GM19351 (cell line): ENCODE measurements at regions not wholly inside any gene's neighbourhood (a gene's known extent, or its start where the extent isn't known, plus 50 kb on each side); places are given as distances from the start of the nearest gene placed in this dataset.
"Not testable (repeated sequence)": the region's sequence is repeated elsewhere in the genome, so short reads cannot be mapped to it uniquely, and the experiment has no call there.

Source experiments
- ATAC-seq: cut with Tn5 transposase; IDR thresholded peaks from one replicate; pipeline ENCODE4 v1.9.1; 2021; ENCODE audit warnings: mild to moderate bottlenecking, moderate library complexity; ENCODE audit not compliant: unreplicated experiment

- no peak for ATAC-seq
These were observed 321.5 kb upstream of the CTNNB1 start for GRCh38 chr3:40877631-40878463.

DNA sequence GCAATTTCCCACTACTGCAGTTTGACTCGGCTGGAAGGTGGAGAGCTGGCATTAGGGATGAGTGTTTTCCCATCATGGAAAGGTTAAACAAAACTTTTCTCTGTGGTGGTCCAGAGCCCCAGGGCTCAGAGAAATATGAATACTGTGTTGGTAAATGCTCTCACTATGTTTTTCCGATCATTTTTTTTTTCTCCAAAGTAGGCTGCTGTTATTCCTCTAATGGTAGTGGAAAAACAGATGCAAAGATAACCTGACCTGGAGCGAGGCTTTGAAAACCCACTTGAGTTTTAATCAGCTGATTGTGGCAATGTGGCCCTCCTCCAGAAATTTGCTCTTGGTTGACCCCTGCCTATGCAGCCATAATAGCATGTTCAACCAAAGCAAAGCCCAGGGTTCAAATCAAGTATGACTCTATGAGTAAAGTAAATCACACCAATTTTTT is 320.8 kb upstream of the CTNNB1 start:
- no peak for ATAC-seq

DNA sequence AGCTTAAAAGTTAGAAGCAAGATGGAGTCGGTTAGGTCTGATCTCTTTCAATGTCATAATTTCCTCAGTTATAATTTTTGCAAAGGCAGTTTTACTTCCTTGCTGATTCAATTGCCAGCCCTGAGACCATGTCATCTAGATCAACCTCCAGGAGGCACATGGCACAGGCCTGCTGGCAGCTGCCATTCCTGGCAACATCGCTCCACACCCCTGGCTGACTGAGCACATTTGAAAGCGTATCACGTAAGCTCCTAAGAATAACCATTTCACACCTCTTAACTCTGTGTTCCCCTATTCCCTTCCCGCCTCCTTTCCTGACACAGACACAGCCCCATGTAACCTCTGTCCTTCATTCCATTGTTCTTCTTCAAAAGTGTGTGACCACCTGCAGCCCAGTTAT is 313.9 kb upstream of the CTNNB1 start:
- no peak for ATAC-seq

DNA sequence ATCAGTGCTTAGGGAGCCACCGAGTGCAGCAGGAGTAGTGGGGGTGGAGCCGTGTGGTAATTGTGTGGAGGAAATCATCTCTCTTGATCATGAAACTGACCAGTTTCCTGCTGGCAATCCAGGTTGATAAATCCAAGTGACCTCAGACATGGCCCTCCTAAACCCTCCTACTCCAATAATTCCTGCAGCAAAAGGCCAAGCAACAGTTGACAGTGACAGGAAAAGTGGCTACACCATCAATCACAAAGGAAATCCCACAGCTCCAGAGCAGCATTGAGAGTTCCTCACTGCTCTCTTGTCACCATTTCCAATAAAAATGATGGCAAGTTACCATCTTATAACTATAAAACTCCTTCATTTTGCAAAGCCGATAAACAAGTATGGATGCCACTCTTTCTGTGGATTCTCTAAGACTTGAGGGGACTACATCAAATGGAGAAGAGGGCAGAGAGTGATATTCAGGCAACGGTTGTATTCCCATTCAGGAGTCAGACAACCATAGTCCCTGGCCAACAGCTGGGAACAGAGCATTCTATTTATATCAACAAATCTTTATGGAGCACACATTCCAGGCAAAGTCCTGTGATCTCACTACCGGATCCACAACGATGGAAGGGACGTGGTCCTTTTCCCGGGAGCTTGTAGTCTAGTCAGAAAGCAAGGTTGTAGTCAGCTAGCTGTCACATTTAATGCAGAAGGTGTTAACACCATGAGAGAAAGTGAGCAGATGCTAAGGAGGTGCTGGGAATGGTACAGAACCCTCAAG is 312.5 kb upstream of the CTNNB1 start:
- no peak for ATAC-seq

DNA sequence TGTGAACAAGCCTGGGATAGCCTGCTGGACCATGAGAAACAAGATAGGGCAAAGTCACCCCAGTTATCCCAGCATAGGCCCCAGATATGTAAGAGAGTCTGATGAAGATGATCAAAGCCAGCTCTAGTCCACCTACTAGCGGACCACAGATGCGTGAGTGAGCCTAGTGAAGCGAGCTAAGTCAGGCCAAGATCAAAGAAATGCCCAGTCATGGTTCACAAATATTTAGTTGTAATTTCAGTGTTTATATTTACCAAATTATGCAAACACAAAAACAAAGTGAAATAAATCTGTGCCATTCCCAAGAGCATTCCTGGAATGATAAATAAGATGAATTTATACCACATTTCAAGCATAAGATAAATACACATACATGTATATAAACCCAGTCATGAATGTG is 308.1 kb upstream of the CTNNB1 start:
- no peak for ATAC-seq

DNA sequence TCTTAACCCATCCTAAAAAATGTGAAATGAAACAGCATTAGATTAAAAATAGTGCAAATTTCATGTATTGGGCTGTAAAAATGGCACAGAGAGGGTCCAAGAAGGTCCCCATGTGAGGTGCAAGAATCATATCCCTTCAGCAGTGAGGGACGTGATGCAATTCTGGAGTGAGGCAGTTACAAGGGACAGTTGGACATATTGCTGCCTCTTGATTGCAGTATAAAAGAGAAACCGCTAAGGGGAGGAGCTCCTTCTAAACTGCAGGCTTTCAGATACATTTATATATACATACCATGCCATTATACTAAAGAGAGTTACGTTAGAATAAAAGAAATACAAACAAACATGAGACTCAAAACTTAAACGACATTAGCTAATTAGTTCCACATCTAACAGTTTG is 304.2 kb upstream of the CTNNB1 start:
- ATAC-seq: no peak

- ATAC-seq: no peak
These were observed 300.0 kb upstream of the CTNNB1 start for GRCh38 chr3:40899286-40899712.

DNA sequence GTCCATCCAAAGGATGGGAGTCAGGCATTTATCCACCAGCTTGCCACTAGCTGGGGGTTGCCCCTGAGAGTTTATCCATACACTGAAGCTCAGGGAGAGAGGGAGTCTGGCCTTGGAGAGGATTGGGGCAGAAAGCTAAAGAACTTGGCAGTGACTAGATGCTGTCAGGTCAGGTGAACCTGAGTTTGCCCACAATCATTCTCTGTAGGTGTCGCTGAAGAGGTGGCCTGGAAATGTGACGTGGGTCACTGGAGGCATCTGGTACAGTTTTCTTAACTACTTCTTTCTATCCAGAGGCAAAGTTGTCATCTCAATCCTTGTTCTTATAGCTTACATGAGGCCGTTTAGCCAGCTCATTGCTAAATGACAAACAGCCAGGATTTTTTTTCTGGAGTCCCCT is 298.0 kb upstream of the CTNNB1 start:
- ATAC-seq: no peak

DNA sequence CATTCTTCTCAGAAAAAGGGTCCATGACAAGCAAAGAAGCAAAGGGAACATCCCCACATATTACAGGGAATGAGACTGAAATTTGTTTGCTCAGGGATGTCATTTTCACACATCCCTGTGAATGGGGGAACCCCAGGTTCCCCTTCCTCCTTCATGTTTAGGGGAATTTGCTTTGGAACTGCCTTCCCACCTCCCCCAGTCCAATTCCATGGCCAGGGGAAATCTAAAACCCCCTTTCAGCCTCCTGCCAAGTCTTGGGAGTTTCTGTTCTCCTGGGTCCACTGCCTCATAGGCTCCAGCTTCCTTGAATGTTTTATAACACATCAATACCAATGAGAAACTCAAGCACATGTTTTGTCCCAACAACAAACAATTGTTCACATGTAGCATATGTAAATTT is 297.5 kb upstream of the CTNNB1 start:
- ATAC-seq: no peak

GRCh38 chr3:40907907-40908465 is 291.3 kb upstream of the CTNNB1 start:
- not testable (repeated sequence) for ATAC-seq

GRCh38 chr3:40908612-40909011 is 290.7 kb upstream of the CTNNB1 start:
- no peak for ATAC-seq

GRCh38 chr3:40911264-40911663 is 288.0 kb upstream of the CTNNB1 start:
- no peak for ATAC-seq

DNA sequence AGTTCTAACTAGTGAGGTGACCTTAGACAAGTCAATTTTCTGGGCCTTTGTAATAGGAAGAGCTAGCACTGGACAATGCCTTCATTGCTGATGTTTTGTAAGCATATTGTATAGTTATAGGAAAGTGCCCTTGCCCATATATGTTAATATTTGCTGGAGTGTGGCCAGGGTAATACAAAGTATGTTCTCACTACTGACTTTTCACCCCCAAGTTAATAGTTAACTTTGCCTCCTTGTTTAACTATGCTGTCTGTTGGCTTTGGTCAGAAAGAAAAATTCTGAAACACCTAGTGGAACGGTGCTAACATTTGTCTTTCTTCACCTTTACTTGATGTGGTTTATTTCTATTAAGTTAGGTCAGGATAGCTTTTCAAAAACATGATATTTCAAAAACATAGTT is 287.4 kb upstream of the CTNNB1 start:
- ATAC-seq: no peak

DNA sequence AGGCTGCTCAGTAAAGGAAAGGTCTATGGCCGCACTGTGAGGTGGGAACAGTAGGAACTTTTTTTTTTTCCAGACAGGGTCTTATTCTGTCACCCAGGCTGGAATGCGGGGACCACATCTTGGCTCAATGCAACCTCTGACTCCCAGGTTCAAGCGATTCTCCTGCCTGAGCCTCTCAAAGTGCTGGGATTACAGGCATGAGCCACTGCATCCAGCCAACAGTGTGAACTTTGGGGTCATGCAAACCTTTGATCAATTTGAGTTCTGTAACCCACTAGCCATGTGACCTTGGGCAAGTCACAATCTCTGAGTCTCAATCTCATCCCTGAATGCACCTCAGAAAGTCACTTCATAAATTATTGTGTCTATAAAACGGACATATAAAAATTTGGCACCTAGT is 286.8 kb upstream of the CTNNB1 start:
- no peak for ATAC-seq

- no peak for ATAC-seq
These were observed 286.1 kb upstream of the CTNNB1 start for GRCh38 chr3:40913192-40913591.

DNA sequence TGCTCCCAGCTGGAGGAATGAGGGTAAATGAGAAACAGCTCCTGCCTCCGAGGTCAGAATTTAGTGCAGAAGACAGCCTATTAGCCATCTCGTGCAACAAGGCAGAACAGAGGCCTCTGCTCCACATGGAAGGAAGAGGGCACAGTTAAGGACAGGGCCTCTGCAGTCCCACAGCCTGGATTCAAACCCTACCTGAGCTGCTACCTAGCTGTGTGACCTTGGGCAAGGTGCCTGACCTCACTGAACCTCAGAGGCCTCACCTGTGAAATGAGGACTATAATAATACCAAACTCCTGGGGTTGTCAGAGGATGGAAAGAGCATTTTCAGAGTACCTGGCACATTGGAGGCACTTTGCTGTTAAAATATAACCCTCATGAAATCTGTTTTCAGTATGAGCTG is 285.7 kb upstream of the CTNNB1 start:
- ATAC-seq: no peak

GRCh38 chr3:40914475-40914874 is 284.8 kb upstream of the CTNNB1 start:
- ATAC-seq: no peak

- ATAC-seq: no peak
These were observed 283.9 kb upstream of the CTNNB1 start for GRCh38 chr3:40915346-40915865.

- ATAC-seq: no peak
These were observed 279.3 kb upstream of the CTNNB1 start for GRCh38 chr3:40920041-40920440.

GRCh38 chr3:40921251-40921650 is 278.1 kb upstream of the CTNNB1 start:
- ATAC-seq: no peak

- no peak for ATAC-seq
These were observed 276.2 kb upstream of the CTNNB1 start for GRCh38 chr3:40923143-40923542.

- ATAC-seq: no peak
These were observed 275.7 kb upstream of the CTNNB1 start for GRCh38 chr3:40923651-40924050.
